Right lobe of liver (tissue), 6 donors: ENCODE measurements at regions not wholly inside any gene's neighbourhood (a gene's known extent, or its start where the extent isn't known, plus 50 kb on each side); places are given as distances from the start of the nearest gene placed in this dataset.

ENCODE experiments used
- ATAC-seq, 4 donors: fragments of 200-7000 bp; cut with Tn5 transposase; one replicate each; pipeline ENCODE4 v1.9.1; 2020; ENCODE audit warnings: mild to moderate bottlenecking in 4 of 4, moderate library complexity in 4 of 4
- DNase-seq, 3 donors: peaks; one replicate each; pipeline ENCODE4 v3.0.0-alpha.2; 2020
- H3K27ac ChIP-seq, 3 donors: fragments of 200-600 bp; one replicate each; pipeline ENCODE4 v1.8.0; 2022
- H3K27me3 ChIP-seq, 2 donors: fragments of 200-600 bp; one replicate each; pipeline ENCODE4 v1.8.0; 2022
- H3K36me3 ChIP-seq, 4 donors: fragments of 200-600 bp; sonication (generic) in 1 of 4; one replicate each; pipeline versions ENCODE4 v1.5.1 to v1.8.0; 2017 to 2022; ENCODE audit warnings: control low read depth in 1 of 4
- H3K4me1 ChIP-seq, 4 donors: fragments of 200-600 bp; sonication (generic) in 1 of 4; one replicate each; pipeline versions ENCODE4 v1.5.1 to v1.8.0; 2017 to 2022; ENCODE audit warnings: control low read depth in 1 of 4
- H3K4me3 ChIP-seq, 3 donors: fragments of 200-600 bp; one replicate each; pipeline ENCODE4 v1.8.0; 2022
- H3K9me3 ChIP-seq, 4 donors: fragments of 200-600 bp; sonication (generic) in 1 of 4; one replicate each; pipeline versions ENCODE4 v1.5.1 to v1.8.0; 2017 to 2022; ENCODE audit warnings: control low read depth in 1 of 4
- CTCF ChIP-seq, 4 donors: fragments of 200-600 bp in 3 of 4; fragments of 450-650 bp in 1 of 4; IDR thresholded peaks; one replicate each; pipeline versions ENCODE4 v1.5.1 to v1.8.0; 2016 to 2022; ENCODE audit warnings: antibody characterized with exemption in 4 of 4, mild to moderate bottlenecking in 2 of 4
- POLR2A ChIP-seq: fragments of 450-650 bp; IDR thresholded peaks from one replicate; pipeline ENCODE4 v1.6.1; 2017; ENCODE audit warnings: antibody characterized with exemption, mild to moderate bottlenecking
- WGBS: methylation state at CpG from one replicate; pipeline ENCODE4 v1.1.6; 2018; ENCODE audit warnings: low coverage, low lambda C conversion rate; ENCODE audit not compliant: insufficient coverage; ENCODE audit errors: missing lambda C conversion rate; 5-methylcytosine and 5-hydroxymethylcytosine counted together
- intact Hi-C, 2 donors: fragments of 100-400 bp; cut with DNase I; formaldehyde crosslinking; loops; one replicate each; pipeline versions ENCODE4 v1.11.2 to v1.14.1; 2022
- donor health status: DM: no; HTN: yes; CAD: no.
- donor health status: DM: no; HTN: no; CAD: no.
- donor health status: DM: no; HTN: no; CAD: no.
- donor health status: DM: no; HTN: yes; CAD: no.
- donor health status: DM: no; HTN: yes; CAD: no.

- TF ChIP-seq CTCF (IDR thresholded peaks at IDR 0.05) (no peak), POLR2A (no peak)
- intact Hi-C loops: no loop called here
- DNase-seq (peak in 1 of 3 donors; percentile 45), ATAC-seq (peak in 3 of 4 donors; percentile 4 to 35 (median 5))
- Histone ChIP-seq H3K36me3 (no peaks in the 10 kb centered on the region), H3K4me3 (no peak overlapping the region), H3K27ac (peak overlapping the region; percentile 8 to 77 (median 56)), H3K27me3 (no peaks in the 10 kb centered on the region), H3K4me1 (peaks cover 0 to 22% (median 9%) of the 10 kb centered on the region in 4 donors), H3K9me3 (no peaks in the 10 kb centered on the region)
- WGBS: 64% methylated on average over 10 of the region's 14 CpGs
These were observed 75.9 kb downstream of the SPRY4 start for GRCh38 chr5:142248853-142249462.

- WGBS: 39% methylated on average over 4 of the region's 9 CpGs
- intact Hi-C loops: no loop called here
- no peaks in the 10 kb centered on the region for H3K9me3 ChIP-seq
- H3K4me1 ChIP-seq: peaks cover 0 to 22% (median 9%) of the 10 kb centered on the region in 4 donors
- ATAC-seq (peak; percentile 85 to 91 (median 88)), DNase-seq (peak; percentile 69 to 85 (median 79))
- no peak overlapping the region for H3K4me3 ChIP-seq
- H3K36me3 ChIP-seq: no peaks in the 10 kb centered on the region
- H3K27ac ChIP-seq: peak overlapping the region; percentile 53 to 78 (median 77)
- TF ChIP-seq POLR2A (no peak), CTCF (IDR thresholded peaks at IDR 0.05) (no peak)
- H3K27me3 ChIP-seq: no peaks in the 10 kb centered on the region
These were observed 78.6 kb downstream of the SPRY4 start for GRCh38 chr5:142246258-142246657.

GRCh38 chr5:142245786-142246185 lies 79.0 kb downstream of the SPRY4 start:
- TF ChIP-seq POLR2A (no peak), CTCF (IDR thresholded peaks at IDR 0.05) (no peak)
- H3K9me3 ChIP-seq: no peaks in the 10 kb centered on the region
- H3K4me3 ChIP-seq: no peak overlapping the region
- no peaks in the 10 kb centered on the region for H3K27me3 ChIP-seq
- WGBS: 79% methylated on average over 5 of the region's 5 CpGs
- no peaks in the 10 kb centered on the region for H3K36me3 ChIP-seq
- DNase-seq (no peak), ATAC-seq (no peak)
- intact Hi-C loops: no loop called here
- H3K27ac ChIP-seq: peak overlapping the region; percentile 53 to 77 (median 69)
- peaks cover 0 to 22% (median 9%) of the 10 kb centered on the region in 4 donors for H3K4me1 ChIP-seq

- Histone ChIP-seq H3K9me3 (no peaks in the 10 kb centered on the region), H3K4me1 (peaks cover 0 to 13% (median 5%) of the 10 kb centered on the region in 4 donors), H3K4me3 (no peak overlapping the region), H3K36me3 (no peaks in the 10 kb centered on the region), H3K27ac (no peak overlapping the region), H3K27me3 (no peaks in the 10 kb centered on the region)
- intact Hi-C loops: no loop called here
- WGBS: 100% methylated on average over 1 of the region's 1 CpG
- DNase-seq (no peak), ATAC-seq (no peak)
- TF ChIP-seq POLR2A (no peak), CTCF (IDR thresholded peaks at IDR 0.05) (no peak)
These were observed 80.4 kb downstream of the SPRY4 start for GRCh38 chr5:142244440-142244839.
